H1 (cell line): ENCODE measurements at regions not wholly inside any gene's neighbourhood (a gene's known extent, or its start where the extent isn't known, plus 50 kb on each side); places are given as distances from the start of the nearest gene placed in this dataset.

Experiments used
- TF ChIP-seq, protein P1 (sequence below), 3 experiments: IDR thresholded peaks; 1 replicate in 2 of 3; 2 replicates in 1 of 3; pipeline versions ENCODE4 v1.5.1 to v1.6.1; 2011; ENCODE audit warnings: low read length in 3 of 3, mild to moderate bottlenecking in 3 of 3, inconsistent platforms in 2 of 3, low read depth in 1 of 3, moderate library complexity in 1 of 3; ENCODE audit not compliant: insufficient read depth in 1 of 3; ENCODE audit errors: control extremely low read depth in 1 of 3

DNA sequence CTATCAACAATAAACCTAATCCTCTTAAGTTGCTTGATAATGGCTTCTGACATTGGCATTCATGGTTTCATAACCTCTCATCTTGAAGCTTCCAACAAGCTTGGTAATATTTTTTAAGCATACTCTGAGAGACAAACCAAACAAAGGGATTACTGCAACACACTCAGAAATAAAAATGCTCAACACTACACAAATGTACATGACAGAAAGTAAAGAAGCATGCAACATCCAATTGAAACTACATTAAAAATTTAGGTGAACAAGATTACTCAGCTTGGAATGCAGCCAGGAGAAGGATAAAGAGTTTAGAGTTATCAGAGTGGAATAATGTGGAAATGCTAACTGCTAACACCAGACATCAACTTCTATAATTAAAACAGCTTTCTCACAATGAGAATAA, 1136.6 kb upstream of the PABPC4L start (continued):
- TF ChIP-seq, protein P1, sequence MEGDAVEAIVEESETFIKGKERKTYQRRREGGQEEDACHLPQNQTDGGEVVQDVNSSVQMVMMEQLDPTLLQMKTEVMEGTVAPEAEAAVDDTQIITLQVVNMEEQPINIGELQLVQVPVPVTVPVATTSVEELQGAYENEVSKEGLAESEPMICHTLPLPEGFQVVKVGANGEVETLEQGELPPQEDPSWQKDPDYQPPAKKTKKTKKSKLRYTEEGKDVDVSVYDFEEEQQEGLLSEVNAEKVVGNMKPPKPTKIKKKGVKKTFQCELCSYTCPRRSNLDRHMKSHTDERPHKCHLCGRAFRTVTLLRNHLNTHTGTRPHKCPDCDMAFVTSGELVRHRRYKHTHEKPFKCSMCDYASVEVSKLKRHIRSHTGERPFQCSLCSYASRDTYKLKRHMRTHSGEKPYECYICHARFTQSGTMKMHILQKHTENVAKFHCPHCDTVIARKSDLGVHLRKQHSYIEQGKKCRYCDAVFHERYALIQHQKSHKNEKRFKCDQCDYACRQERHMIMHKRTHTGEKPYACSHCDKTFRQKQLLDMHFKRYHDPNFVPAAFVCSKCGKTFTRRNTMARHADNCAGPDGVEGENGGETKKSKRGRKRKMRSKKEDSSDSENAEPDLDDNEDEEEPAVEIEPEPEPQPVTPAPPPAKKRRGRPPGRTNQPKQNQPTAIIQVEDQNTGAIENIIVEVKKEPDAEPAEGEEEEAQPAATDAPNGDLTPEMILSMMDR (IDR thresholded peaks at IDR 0.05; ENCODE audit: control extremely low read depth in 1 of 3, insufficient read depth in 1 of 3, low read depth in 1 of 3, low read length in 3 of 3): no peak
